Neural cell (in vitro differentiated cells): ENCODE measurements at regions not wholly inside any gene's neighbourhood (a gene's known extent, or its start where the extent isn't known, plus 50 kb on each side); places are given as distances from the start of the nearest gene placed in this dataset.

Experiments
- H2AFZ ChIP-seq: fragments of 200-600, 300-800 bp; sonication (generic), shearing (Covaris generic); 2 replicates; pipeline ENCODE4 v1.6.0; 2014; ENCODE audit warnings: low read depth, mild to moderate bottlenecking, antibody characterized with exemption, low read length, moderate library complexity
- H3F3A ChIP-seq: fragments of 200-600 bp; shearing (Covaris generic); 2 replicates; pipeline ENCODE4 v1.6.1; 2016; ENCODE audit warnings: mild to moderate bottlenecking, moderate library complexity, mixed read lengths, antibody characterized with exemption, low read length; ENCODE audit not compliant: insufficient read depth, poor library complexity, severe bottlenecking
- H3K27ac ChIP-seq: fragments of 200-600, 300-800 bp; sonication (generic), shearing (Covaris generic); 2 replicates; pipeline ENCODE4 v1.5.1; 2014; ENCODE audit warnings: mild to moderate bottlenecking, low read length, moderate library complexity
- H3K27me3 ChIP-seq: fragments of 300-800, 200-600 bp; sonication (generic), shearing (Covaris generic); 2 replicates; pipeline ENCODE4 v1.6.0; 2014; ENCODE audit warnings: mild to moderate bottlenecking, low read depth, low read length, moderate library complexity; ENCODE audit not compliant: insufficient read depth
- H3K36me3 ChIP-seq: fragments of 300-800, 200-600 bp; sonication (generic), shearing (Covaris generic); 2 replicates; pipeline ENCODE4 v1.5.1; 2014; ENCODE audit warnings: mild to moderate bottlenecking, antibody characterized with exemption, low read length, moderate library complexity; ENCODE audit not compliant: insufficient read depth
- H3K4me2 ChIP-seq: fragments of 300-800, 200-600 bp; sonication (generic), shearing (Covaris generic); 2 replicates; pipeline ENCODE4 v1.6.0; 2014; ENCODE audit warnings: mild to moderate bottlenecking, low read length
- H3K4me3 ChIP-seq: fragments of 300-800, 200-600 bp; sonication (generic), shearing (Covaris generic); 2 replicates; pipeline ENCODE4 v1.5.1; 2014; ENCODE audit warnings: mild to moderate bottlenecking, low read length, moderate library complexity
- H3K79me2 ChIP-seq: fragments of 200-600 bp; shearing (Covaris generic); replicated peaks from 2 replicates; pipeline ENCODE4 v1.6.0; 2014; ENCODE audit warnings: mild to moderate bottlenecking, low read length, moderate library complexity; ENCODE audit not compliant: insufficient read depth
- H3K9ac ChIP-seq: fragments of 300-800, 200-600 bp; sonication (generic), shearing (Covaris generic); 2 replicates; pipeline ENCODE4 v1.6.1; 2016; ENCODE audit warnings: mild to moderate bottlenecking, low read length, mixed read lengths
- H3K9me2 ChIP-seq: fragments of 200-600 bp; shearing (Covaris generic); 2 replicates; pipeline ENCODE4 v1.6.1; 2016; ENCODE audit warnings: mild to moderate bottlenecking, low read length, mixed read lengths; ENCODE audit not compliant: insufficient read depth
- H3K9me3 ChIP-seq: fragments of 200-600, 300-800 bp; sonication (generic), shearing (Covaris generic); 2 replicates; pipeline ENCODE4 v1.6.1; 2016; ENCODE audit warnings: mild to moderate bottlenecking, mixed run types, low read length, moderate library complexity, mixed read lengths
- H4K20me1 ChIP-seq: fragments of 200-600 bp; shearing (Covaris generic); 2 replicates; pipeline ENCODE4 v1.6.1; 2016; ENCODE audit warnings: mild to moderate bottlenecking, mixed run types; ENCODE audit not compliant: insufficient read depth
- EP300 ChIP-seq: fragments of 450-650 bp; conservative IDR thresholded peaks from 2 replicates; pipeline ENCODE4 v1.6.1; 2014; ENCODE audit warnings: antibody characterized with exemption, mild to moderate bottlenecking, moderate library complexity; ENCODE audit not compliant: poor library complexity, severe bottlenecking
- EZH2 ChIP-seq: fragments of 200-600, 300-800 bp; shearing (Covaris generic), sonication (generic); IDR thresholded peaks from 2 replicates; pipeline ENCODE4 v1.6.1; 2014; ENCODE audit warnings: antibody characterized with exemption, low read length, borderline replicate concordance, mild to moderate bottlenecking; ENCODE audit not compliant: insufficient read depth, poor library complexity, severe bottlenecking
- MXI1 ChIP-seq: fragments of 450-650 bp; conservative IDR thresholded peaks from 2 replicates; pipeline ENCODE4 v1.6.1; 2014; ENCODE audit warnings: antibody characterized with exemption, mild to moderate bottlenecking; ENCODE audit not compliant: poor library complexity, severe bottlenecking
- POLR2AphosphoS5 ChIP-seq: IDR thresholded peaks from 2 replicates; pipeline ENCODE4 v1.6.1; 2012
- RAD21 ChIP-seq: fragments of 450-650 bp; conservative IDR thresholded peaks from 2 replicates; pipeline ENCODE4 v1.6.1; 2014; ENCODE audit warnings: antibody characterized with exemption, mild to moderate bottlenecking, moderate library complexity
- SMC3 ChIP-seq: fragments of 450-650 bp; conservative IDR thresholded peaks from 2 replicates; pipeline ENCODE4 v1.6.1; 2014; ENCODE audit warnings: antibody characterized with exemption, mild to moderate bottlenecking, moderate library complexity; ENCODE audit not compliant: poor library complexity
- TAF1 ChIP-seq: IDR thresholded peaks from 2 replicates; pipeline ENCODE4 v1.6.1; 2012; ENCODE audit warnings: low read depth
- TF ChIP-seq, protein P1 (sequence below): fragments of 450-650 bp; IDR thresholded peaks from 2 replicates; pipeline ENCODE4 v1.5.1; 2014; ENCODE audit warnings: antibody characterized with exemption, mild to moderate bottlenecking, moderate library complexity; ENCODE audit not compliant: poor library complexity, severe bottlenecking
- TF ChIP-seq, protein P2 (sequence below): IDR thresholded peaks from 2 replicates; pipeline ENCODE4 v1.6.1; 2012; ENCODE audit warnings: borderline replicate concordance

DNA sequence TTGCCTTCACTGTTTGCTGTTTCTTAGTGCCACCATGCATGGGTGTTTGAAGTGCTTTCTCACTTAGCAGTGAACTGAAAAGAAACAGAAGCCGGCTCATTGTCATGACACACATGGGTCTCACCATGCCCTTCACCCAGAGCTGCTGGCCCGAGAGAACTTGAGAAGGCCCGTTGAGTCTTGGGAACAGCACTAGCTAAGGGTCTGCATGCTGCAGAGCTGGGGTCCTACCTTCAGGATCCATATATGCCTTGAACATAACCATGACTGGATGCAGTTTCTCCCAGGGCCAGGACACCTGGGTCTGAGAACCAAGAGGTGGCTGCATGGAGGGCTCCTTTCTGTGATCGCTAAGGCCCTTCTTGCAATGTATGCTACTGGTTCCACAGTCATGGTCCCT is 245.5 kb upstream of the HS6ST1 start:
- no peaks in the 10 kb centered on the region for H3K36me3 ChIP-seq
- no peak overlapping the region for H2AFZ ChIP-seq
- no peaks in the 10 kb centered on the region for H3K9me3 ChIP-seq
- no peak overlapping the region for H3K27ac ChIP-seq
- no peaks in the 10 kb centered on the region for H4K20me1 ChIP-seq
- no peak for TF ChIP-seq RAD21
- no peak for TF ChIP-seq EP300
- TF ChIP-seq, protein P1, sequence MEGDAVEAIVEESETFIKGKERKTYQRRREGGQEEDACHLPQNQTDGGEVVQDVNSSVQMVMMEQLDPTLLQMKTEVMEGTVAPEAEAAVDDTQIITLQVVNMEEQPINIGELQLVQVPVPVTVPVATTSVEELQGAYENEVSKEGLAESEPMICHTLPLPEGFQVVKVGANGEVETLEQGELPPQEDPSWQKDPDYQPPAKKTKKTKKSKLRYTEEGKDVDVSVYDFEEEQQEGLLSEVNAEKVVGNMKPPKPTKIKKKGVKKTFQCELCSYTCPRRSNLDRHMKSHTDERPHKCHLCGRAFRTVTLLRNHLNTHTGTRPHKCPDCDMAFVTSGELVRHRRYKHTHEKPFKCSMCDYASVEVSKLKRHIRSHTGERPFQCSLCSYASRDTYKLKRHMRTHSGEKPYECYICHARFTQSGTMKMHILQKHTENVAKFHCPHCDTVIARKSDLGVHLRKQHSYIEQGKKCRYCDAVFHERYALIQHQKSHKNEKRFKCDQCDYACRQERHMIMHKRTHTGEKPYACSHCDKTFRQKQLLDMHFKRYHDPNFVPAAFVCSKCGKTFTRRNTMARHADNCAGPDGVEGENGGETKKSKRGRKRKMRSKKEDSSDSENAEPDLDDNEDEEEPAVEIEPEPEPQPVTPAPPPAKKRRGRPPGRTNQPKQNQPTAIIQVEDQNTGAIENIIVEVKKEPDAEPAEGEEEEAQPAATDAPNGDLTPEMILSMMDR: no peak
- TF ChIP-seq SMC3: no peak
- TF ChIP-seq, protein P2, sequence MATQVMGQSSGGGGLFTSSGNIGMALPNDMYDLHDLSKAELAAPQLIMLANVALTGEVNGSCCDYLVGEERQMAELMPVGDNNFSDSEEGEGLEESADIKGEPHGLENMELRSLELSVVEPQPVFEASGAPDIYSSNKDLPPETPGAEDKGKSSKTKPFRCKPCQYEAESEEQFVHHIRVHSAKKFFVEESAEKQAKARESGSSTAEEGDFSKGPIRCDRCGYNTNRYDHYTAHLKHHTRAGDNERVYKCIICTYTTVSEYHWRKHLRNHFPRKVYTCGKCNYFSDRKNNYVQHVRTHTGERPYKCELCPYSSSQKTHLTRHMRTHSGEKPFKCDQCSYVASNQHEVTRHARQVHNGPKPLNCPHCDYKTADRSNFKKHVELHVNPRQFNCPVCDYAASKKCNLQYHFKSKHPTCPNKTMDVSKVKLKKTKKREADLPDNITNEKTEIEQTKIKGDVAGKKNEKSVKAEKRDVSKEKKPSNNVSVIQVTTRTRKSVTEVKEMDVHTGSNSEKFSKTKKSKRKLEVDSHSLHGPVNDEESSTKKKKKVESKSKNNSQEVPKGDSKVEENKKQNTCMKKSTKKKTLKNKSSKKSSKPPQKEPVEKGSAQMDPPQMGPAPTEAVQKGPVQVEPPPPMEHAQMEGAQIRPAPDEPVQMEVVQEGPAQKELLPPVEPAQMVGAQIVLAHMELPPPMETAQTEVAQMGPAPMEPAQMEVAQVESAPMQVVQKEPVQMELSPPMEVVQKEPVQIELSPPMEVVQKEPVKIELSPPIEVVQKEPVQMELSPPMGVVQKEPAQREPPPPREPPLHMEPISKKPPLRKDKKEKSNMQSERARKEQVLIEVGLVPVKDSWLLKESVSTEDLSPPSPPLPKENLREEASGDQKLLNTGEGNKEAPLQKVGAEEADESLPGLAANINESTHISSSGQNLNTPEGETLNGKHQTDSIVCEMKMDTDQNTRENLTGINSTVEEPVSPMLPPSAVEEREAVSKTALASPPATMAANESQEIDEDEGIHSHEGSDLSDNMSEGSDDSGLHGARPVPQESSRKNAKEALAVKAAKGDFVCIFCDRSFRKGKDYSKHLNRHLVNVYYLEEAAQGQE: no peak
- no peak for TF ChIP-seq MXI1
- TF ChIP-seq TAF1: no peak
- no peak for TF ChIP-seq POLR2AphosphoS5
- TF ChIP-seq EZH2: no peak
- no peak overlapping the region for H3K4me2 ChIP-seq
- no peaks in the 10 kb centered on the region for H3K27me3 ChIP-seq
- no peaks in the 10 kb centered on the region for H3F3A ChIP-seq
- no peaks in the 10 kb centered on the region for H3K79me2 ChIP-seq
- H3K4me3 ChIP-seq: no peak overlapping the region
- H3K9ac ChIP-seq: no peak overlapping the region
- H3K9me2 ChIP-seq: no peaks in the 10 kb centered on the region

DNA sequence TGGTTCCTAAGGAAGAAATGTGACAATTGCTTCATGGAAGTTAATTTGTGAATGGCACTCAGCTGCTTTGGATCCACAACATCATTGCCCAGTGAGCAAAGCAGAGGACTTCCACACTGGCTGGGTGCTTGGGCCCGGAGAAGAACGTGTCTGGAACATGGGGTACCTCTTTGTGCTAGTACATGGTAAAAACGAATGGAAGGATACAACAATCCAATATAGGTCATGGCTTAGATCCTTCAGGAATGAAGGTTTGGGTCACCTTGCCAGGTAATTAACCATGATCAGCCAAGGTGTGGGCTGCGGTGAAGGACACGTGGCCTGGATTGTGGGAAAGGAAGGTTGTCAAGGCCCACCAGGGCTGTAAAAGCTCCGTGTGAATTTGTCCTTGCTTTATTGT is 245.9 kb upstream of the HS6ST1 start:
- no peak overlapping the region for H3K4me2 ChIP-seq
- H3K9ac ChIP-seq: no peak overlapping the region
- H3K36me3 ChIP-seq: no peaks in the 10 kb centered on the region
- H3K27me3 ChIP-seq: no peaks in the 10 kb centered on the region
- H3K9me3 ChIP-seq: no peaks in the 10 kb centered on the region
- no peak overlapping the region for H2AFZ ChIP-seq
- H3K79me2 ChIP-seq: no peaks in the 10 kb centered on the region
- H3K27ac ChIP-seq: no peak overlapping the region
- H3K9me2 ChIP-seq: no peaks in the 10 kb centered on the region
- no peaks in the 10 kb centered on the region for H3F3A ChIP-seq
- H4K20me1 ChIP-seq: no peaks in the 10 kb centered on the region
- H3K4me3 ChIP-seq: no peak overlapping the region
- TF ChIP-seq, protein P2: no peak
- no peak for TF ChIP-seq EZH2
- no peak for TF ChIP-seq SMC3
- TF ChIP-seq EP300: no peak
- TF ChIP-seq, protein P1: no peak
- TF ChIP-seq RAD21: no peak
- TF ChIP-seq TAF1: no peak
- no peak for TF ChIP-seq POLR2AphosphoS5
- TF ChIP-seq MXI1: no peak
